ENCODE measurements at regions not wholly inside any gene's neighbourhood (a gene's known extent, or its start where the extent isn't known, plus 50 kb on each side); places are given as distances from the start of the nearest gene placed in this dataset.

- Histone ChIP-seq H3K27me3 (ENCODE audit: control insufficient read depth, insufficient read depth, low read length) (no peaks in the 10 kb centered on the region), H3K4me3 (ENCODE audit: low read depth in 2 of 2, low read length in 2 of 2) (no peak overlapping the region), H3K9me3 (ENCODE audit: control insufficient read depth, insufficient read depth, low read depth, low read length) (no peaks in the 10 kb centered on the region), H3K27ac (ENCODE audit: low read length) (no peak overlapping the region), H3K4me1 (ENCODE audit: control insufficient read depth, insufficient read depth, low read length) (no peaks in the 10 kb centered on the region), H3K36me3 (ENCODE audit: control insufficient read depth, insufficient read depth, low read length) (no peaks in the 10 kb centered on the region)
- BruUV-seq (replicated peaks): no TSS peak
- DNase-seq (ENCODE audit: low read depth, low spot score) (no peak), ATAC-seq (no peak)
- TF ChIP-seq TCF7L2 (IDR thresholded peaks at IDR 0.05; ENCODE audit: low read depth, low read length) (no peak), CTCF (IDR thresholded peaks at IDR 0.05) (no peak), POLR2AphosphoS5 (IDR thresholded peaks at IDR 0.05; ENCODE audit: low read depth, low read length) (no peak), SIN3A (IDR thresholded peaks at IDR 0.05; ENCODE audit: borderline replicate concordance, insufficient read depth, low read depth, low read length) (no peak)
- TF ChIP-seq, protein P1, sequence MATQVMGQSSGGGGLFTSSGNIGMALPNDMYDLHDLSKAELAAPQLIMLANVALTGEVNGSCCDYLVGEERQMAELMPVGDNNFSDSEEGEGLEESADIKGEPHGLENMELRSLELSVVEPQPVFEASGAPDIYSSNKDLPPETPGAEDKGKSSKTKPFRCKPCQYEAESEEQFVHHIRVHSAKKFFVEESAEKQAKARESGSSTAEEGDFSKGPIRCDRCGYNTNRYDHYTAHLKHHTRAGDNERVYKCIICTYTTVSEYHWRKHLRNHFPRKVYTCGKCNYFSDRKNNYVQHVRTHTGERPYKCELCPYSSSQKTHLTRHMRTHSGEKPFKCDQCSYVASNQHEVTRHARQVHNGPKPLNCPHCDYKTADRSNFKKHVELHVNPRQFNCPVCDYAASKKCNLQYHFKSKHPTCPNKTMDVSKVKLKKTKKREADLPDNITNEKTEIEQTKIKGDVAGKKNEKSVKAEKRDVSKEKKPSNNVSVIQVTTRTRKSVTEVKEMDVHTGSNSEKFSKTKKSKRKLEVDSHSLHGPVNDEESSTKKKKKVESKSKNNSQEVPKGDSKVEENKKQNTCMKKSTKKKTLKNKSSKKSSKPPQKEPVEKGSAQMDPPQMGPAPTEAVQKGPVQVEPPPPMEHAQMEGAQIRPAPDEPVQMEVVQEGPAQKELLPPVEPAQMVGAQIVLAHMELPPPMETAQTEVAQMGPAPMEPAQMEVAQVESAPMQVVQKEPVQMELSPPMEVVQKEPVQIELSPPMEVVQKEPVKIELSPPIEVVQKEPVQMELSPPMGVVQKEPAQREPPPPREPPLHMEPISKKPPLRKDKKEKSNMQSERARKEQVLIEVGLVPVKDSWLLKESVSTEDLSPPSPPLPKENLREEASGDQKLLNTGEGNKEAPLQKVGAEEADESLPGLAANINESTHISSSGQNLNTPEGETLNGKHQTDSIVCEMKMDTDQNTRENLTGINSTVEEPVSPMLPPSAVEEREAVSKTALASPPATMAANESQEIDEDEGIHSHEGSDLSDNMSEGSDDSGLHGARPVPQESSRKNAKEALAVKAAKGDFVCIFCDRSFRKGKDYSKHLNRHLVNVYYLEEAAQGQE (IDR thresholded peaks at IDR 0.05; ENCODE audit: insufficient read depth in 1 of 2, low read depth in 2 of 2, low read length in 1 of 2): no peak
- in situ Hi-C loops (cut with HindIII; ENCODE audit: low pct_unique_long_range_greater_than_20kb, low sequenced_read_pairs) (no loop called here), intact Hi-C loops (cut with micrococcal nuclease; ENCODE audit: unreplicated experiment) (no loop called here)
- POLR2A ChIA-PET: no interaction called here
- CTCF ChIA-PET: no interaction called here
These were observed 870.3 kb upstream of the SEL1L start for GRCh38 chr14:82403987-82404386.

GRCh38 chr14:82410064-82410463 lies 876.4 kb upstream of the SEL1L start:
- Histone ChIP-seq H3K27ac (ENCODE audit: low read length) (no peak overlapping the region), H3K4me1 (ENCODE audit: control insufficient read depth, insufficient read depth, low read length) (no peaks in the 10 kb centered on the region), H3K9me3 (ENCODE audit: control insufficient read depth, insufficient read depth, low read depth, low read length) (no peaks in the 10 kb centered on the region), H3K4me3 (ENCODE audit: low read depth in 2 of 2, low read length in 2 of 2) (no peak overlapping the region), H3K27me3 (ENCODE audit: control insufficient read depth, insufficient read depth, low read length) (no peaks in the 10 kb centered on the region), H3K36me3 (ENCODE audit: control insufficient read depth, insufficient read depth, low read length) (no peaks in the 10 kb centered on the region)
- no peak for DNase-seq (ENCODE audit: low read depth, low spot score)
- no TSS peak for BruUV-seq (replicated peaks)
- CTCF ChIA-PET: no interaction called here
- in situ Hi-C loops (cut with HindIII; ENCODE audit: low pct_unique_long_range_greater_than_20kb, low sequenced_read_pairs): no loop called here
- TF ChIP-seq SIN3A (IDR thresholded peaks at IDR 0.05; ENCODE audit: borderline replicate concordance, insufficient read depth, low read depth, low read length) (no peak), POLR2AphosphoS5 (IDR thresholded peaks at IDR 0.05; ENCODE audit: low read depth, low read length) (no peak), TCF7L2 (IDR thresholded peaks at IDR 0.05; ENCODE audit: low read depth, low read length) (no peak), CTCF (IDR thresholded peaks at IDR 0.05) (no peak)
- TF ChIP-seq, protein P1 (IDR thresholded peaks at IDR 0.05; ENCODE audit: insufficient read depth in 1 of 2, low read depth in 2 of 2, low read length in 1 of 2): no peak
- intact Hi-C loops (cut with micrococcal nuclease; ENCODE audit: unreplicated experiment): no loop called here
- no peak for ATAC-seq
- POLR2A ChIA-PET: no interaction called here
